Stimulated activated memory B cell treated with anti-CD40 and anti-IgM and Interleukin-4, amounts not matched to agents 10 μg/mL and 1 μg/mL and 100 μg/mL, for 72 hours (primary cell): ENCODE measurements at regions not wholly inside any gene's neighbourhood (a gene's known extent, or its start where the extent isn't known, plus 50 kb on each side); places are given as distances from the start of the nearest gene placed in this dataset.

Source experiments
- ATAC-seq: fragments of 150-1000 bp; cut with Tn5 transposase; 2 replicates; pipeline ENCODE4 v1.10.0; 2021
- H3K27ac Mint-ChIP-seq: one replicate; pipeline ENCODE4 v1.8.0; 2022; ENCODE audit warnings: mild to moderate bottlenecking, mixed read lengths
- H3K27me3 Mint-ChIP-seq: one replicate; pipeline ENCODE4 v1.8.0; 2022; ENCODE audit warnings: mixed read lengths
- H3K36me3 Mint-ChIP-seq: one replicate; pipeline ENCODE4 v1.8.0; 2022; ENCODE audit warnings: mixed read lengths
- H3K4me1 Mint-ChIP-seq: one replicate; pipeline ENCODE4 v1.8.0; 2022; ENCODE audit warnings: mixed read lengths
- H3K4me3 Mint-ChIP-seq: one replicate; pipeline ENCODE4 v1.8.0; 2022; ENCODE audit warnings: mild to moderate bottlenecking, moderate library complexity, mixed read lengths
- H3K9me3 Mint-ChIP-seq: one replicate; pipeline ENCODE4 v1.8.0; 2022; ENCODE audit warnings: mixed read lengths

- Mint-ChIP-seq H3K9me3 (no peaks in the 10 kb centered on the region), H3K4me3 (no peak overlapping the region), H3K27me3 (peaks cover 20% of the 10 kb centered on the region), H3K36me3 (no peaks in the 10 kb centered on the region), H3K27ac (no peak overlapping the region), H3K4me1 (no peaks in the 10 kb centered on the region)
- peak; percentile 37 for ATAC-seq
These were observed 72.4 kb upstream of the USP47 start for GRCh38 chr11:11769362-11769761.

- ATAC-seq, result no peak
These were observed 77.4 kb upstream of the USP47 start for GRCh38 chr11:11764423-11764803.

DNA sequence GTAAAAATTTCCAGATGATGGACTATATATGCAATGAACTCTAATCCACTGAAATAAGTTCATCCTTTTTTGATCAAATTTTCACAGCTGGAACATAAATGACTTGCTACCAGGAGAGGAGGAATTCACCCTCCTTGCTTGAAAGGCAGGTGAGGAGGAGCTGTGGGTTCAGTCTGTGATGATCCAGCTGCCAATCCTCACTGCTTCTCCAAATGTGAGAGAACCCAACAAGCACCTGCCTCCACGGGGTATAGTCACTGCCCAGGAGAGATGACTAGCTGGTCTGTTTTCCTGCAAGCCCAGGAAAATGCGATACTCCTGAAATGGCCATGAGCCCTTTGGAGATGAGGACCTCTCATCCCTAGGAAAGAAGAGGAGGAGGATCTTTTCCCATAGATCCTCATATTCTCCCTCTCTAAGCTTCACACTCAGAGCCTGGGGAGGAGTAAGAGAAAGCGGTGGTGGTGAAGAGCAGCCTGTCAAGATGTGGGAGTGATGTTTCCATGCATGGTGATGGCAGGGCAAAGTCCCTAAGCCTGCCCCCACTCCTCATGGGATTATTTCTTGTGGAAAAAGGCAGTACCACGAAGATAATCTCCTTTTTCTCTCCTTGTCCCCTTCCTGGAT, 77.9 kb upstream of the USP47 start:
- H3K9me3 Mint-ChIP-seq, result no peaks in the 10 kb centered on the region
- no peak overlapping the region for H3K27ac Mint-ChIP-seq
- peaks cover 44% of the 10 kb centered on the region for H3K27me3 Mint-ChIP-seq
- no peaks in the 10 kb centered on the region for H3K36me3 Mint-ChIP-seq
- no peaks in the 10 kb centered on the region for H3K4me1 Mint-ChIP-seq
- no peak for ATAC-seq
- H3K4me3 Mint-ChIP-seq, result no peak overlapping the region

More at GRCh38 chr11:11764423-11764803, 77.4 kb upstream of the USP47 start:
- Mint-ChIP-seq H3K27ac (no peak overlapping the region), H3K9me3 (no peaks in the 10 kb centered on the region), H3K36me3 (no peaks in the 10 kb centered on the region), H3K4me1 (no peaks in the 10 kb centered on the region), H3K27me3 (peaks cover 44% of the 10 kb centered on the region), H3K4me3 (no peak overlapping the region)

DNA sequence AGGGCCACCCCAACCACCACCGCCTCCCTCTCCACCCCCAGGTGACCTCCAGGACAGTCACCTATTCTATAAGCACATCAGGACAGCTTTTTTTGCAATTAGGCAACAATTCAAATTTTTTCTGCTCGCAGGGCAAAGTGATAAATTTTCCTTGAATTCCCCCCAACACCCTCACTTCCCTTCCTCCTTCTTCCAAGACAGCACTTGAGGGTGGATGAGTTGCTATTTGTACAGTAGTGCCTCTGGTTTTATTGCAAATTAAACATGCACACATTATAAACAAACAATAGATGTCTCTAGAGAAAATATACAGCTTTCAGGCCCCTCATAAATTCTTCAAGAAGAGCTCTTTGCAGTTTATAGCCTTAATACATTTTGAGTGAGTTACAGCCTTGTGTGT, 80.9 kb upstream of the USP47 start:
- Mint-ChIP-seq H3K27me3 (peaks cover 33% of the 10 kb centered on the region), H3K36me3 (no peaks in the 10 kb centered on the region), H3K4me1 (no peaks in the 10 kb centered on the region), H3K4me3 (no peak overlapping the region), H3K27ac (no peak overlapping the region), H3K9me3 (no peaks in the 10 kb centered on the region)
- no peak for ATAC-seq

DNA sequence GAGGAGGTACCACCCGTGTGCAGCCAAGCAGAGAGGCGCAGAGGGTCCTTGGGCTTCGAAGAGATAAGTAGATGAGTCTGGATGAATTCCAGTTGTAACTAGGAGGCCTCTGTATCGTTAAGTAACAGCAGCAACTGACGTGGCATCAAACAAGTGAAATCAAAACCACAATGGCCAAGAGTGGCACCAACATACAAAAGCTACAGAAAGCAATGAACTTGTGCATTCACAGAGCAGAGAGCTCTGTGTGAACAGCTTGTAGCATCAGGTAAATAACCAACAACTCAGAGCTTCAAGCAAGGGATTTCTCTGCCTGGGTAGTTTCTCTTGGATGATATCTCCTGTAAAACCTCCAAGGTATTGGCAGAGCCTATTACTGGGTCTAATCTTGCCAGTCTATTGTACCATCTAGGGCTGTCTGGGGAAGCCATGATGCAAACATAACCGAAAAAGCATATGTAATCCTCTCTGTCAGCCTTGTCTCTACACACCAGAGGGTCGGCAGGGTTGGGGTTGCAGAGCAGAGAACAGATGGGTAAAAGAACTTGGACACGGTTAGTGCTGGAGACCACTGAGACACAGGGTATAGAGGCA, 83.1 kb upstream of the USP47 start:
- H3K36me3 Mint-ChIP-seq, result no peaks in the 10 kb centered on the region
- no peaks in the 10 kb centered on the region for H3K4me1 Mint-ChIP-seq
- ATAC-seq, result no peak
- H3K27me3 Mint-ChIP-seq, result peaks cover 42% of the 10 kb centered on the region
- no peak overlapping the region for H3K4me3 Mint-ChIP-seq
- H3K27ac Mint-ChIP-seq, result no peak overlapping the region
- H3K9me3 Mint-ChIP-seq, result no peaks in the 10 kb centered on the region

DNA sequence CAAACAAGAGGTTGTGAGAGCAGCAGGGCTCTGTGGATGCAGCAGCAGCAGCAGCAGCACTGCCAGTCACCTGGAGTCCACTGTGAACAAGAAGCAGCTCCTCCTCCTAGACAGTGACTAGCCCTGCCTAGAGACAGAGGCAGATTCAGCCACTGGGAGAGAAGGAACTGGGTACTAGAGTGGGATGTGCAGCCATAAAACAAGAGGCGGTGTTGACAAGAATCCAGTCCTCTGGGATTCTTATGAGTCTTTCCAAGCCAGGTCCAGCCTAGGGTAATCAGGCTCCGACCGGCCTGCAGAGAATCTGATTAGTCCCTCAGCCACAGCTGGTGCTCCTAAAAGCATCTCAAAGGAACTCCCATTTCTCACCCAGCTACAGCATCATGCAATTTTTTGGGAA, 83.9 kb upstream of the USP47 start:
- no peaks in the 10 kb centered on the region for H3K4me1 Mint-ChIP-seq
- H3K36me3 Mint-ChIP-seq, result no peaks in the 10 kb centered on the region
- no peaks in the 10 kb centered on the region for H3K9me3 Mint-ChIP-seq
- H3K27ac Mint-ChIP-seq, result no peak overlapping the region
- no peak for ATAC-seq
- no peak overlapping the region for H3K4me3 Mint-ChIP-seq
- H3K27me3 Mint-ChIP-seq, result peaks cover 44% of the 10 kb centered on the region

GRCh38 chr11:11756718-11757117, 85.1 kb upstream of the USP47 start:
- peaks cover 39% of the 10 kb centered on the region for H3K27me3 Mint-ChIP-seq
- H3K4me3 Mint-ChIP-seq, result no peak overlapping the region
- H3K9me3 Mint-ChIP-seq, result no peaks in the 10 kb centered on the region
- H3K27ac Mint-ChIP-seq, result no peak overlapping the region
- no peak for ATAC-seq
- no peaks in the 10 kb centered on the region for H3K4me1 Mint-ChIP-seq
- H3K36me3 Mint-ChIP-seq, result no peaks in the 10 kb centered on the region

- H3K36me3 Mint-ChIP-seq, result no peaks in the 10 kb centered on the region
- H3K27ac Mint-ChIP-seq, result no peak overlapping the region
- peaks cover 30% of the 10 kb centered on the region for H3K27me3 Mint-ChIP-seq
- no peaks in the 10 kb centered on the region for H3K4me1 Mint-ChIP-seq
- ATAC-seq, result no peak
- no peak overlapping the region for H3K4me3 Mint-ChIP-seq
- no peaks in the 10 kb centered on the region for H3K9me3 Mint-ChIP-seq
These were observed 85.9 kb upstream of the USP47 start for GRCh38 chr11:11755871-11756270.

DNA sequence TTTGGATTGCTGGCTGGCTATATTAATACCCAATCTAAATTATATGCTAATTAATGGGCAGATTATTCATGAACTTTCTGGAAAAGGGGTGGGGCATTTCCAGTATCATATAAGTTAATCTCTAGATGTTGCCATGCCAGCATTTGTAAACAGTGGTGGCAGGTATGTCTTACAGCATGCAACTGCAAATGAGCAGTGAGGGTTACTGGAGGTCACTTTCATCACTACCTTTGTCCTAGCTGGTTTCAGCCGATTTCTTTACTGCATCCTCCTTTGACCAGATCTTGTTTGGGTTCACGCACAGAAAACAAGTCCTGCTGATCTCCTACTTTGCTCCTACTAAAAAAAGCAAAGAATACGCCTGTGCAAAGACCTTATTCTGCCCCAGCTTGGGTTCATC, 89.1 kb upstream of the USP47 start:
- Mint-ChIP-seq H3K36me3 (no peaks in the 10 kb centered on the region), H3K4me3 (no peak overlapping the region), H3K27ac (no peak overlapping the region), H3K27me3 (peaks cover 22% of the 10 kb centered on the region), H3K4me1 (no peaks in the 10 kb centered on the region), H3K9me3 (no peaks in the 10 kb centered on the region)
- ATAC-seq, result no peak

GRCh38 chr11:11750017-11750878, 91.5 kb upstream of the USP47 start:
- no peaks in the 10 kb centered on the region for H3K9me3 Mint-ChIP-seq
- no peak overlapping the region for H3K27ac Mint-ChIP-seq
- H3K4me1 Mint-ChIP-seq, result no peaks in the 10 kb centered on the region
- peaks cover 38% of the 10 kb centered on the region for H3K27me3 Mint-ChIP-seq
- no peaks in the 10 kb centered on the region for H3K36me3 Mint-ChIP-seq
- no peak overlapping the region for H3K4me3 Mint-ChIP-seq
- ATAC-seq, result no peak

GRCh38 chr11:11748706-11749365, 92.9 kb upstream of the USP47 start:
- Mint-ChIP-seq H3K36me3 (no peaks in the 10 kb centered on the region), H3K27me3 (peaks cover 36% of the 10 kb centered on the region), H3K27ac (no peak overlapping the region), H3K9me3 (no peaks in the 10 kb centered on the region), H3K4me3 (no peak overlapping the region), H3K4me1 (no peaks in the 10 kb centered on the region)
- no peak for ATAC-seq

DNA sequence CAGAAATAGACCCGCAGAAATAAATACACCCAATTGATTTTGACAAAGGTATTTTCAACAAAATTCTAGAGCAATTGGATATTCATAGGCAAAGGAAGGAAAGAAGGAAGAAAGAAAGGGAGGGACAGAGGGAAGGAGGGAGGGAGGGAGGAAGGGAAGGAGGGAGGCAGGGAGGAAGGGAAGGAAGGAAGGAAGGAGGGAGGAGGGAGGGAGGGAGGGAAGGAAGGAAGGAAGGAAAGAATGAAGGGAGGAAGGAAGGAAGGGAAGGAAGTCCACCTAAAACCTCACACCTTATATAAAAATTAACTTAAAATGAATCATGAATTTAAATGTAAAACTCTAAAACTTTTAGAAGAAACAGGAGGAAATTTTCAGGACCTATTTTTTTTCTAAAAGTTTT, 94.2 kb upstream of the USP47 start:
- no peak for ATAC-seq
- no peaks in the 10 kb centered on the region for H3K36me3 Mint-ChIP-seq
- peaks cover 37% of the 10 kb centered on the region for H3K27me3 Mint-ChIP-seq
- no peaks in the 10 kb centered on the region for H3K4me1 Mint-ChIP-seq
- H3K4me3 Mint-ChIP-seq, result no peak overlapping the region
- H3K27ac Mint-ChIP-seq, result no peak overlapping the region
- no peaks in the 10 kb centered on the region for H3K9me3 Mint-ChIP-seq

DNA sequence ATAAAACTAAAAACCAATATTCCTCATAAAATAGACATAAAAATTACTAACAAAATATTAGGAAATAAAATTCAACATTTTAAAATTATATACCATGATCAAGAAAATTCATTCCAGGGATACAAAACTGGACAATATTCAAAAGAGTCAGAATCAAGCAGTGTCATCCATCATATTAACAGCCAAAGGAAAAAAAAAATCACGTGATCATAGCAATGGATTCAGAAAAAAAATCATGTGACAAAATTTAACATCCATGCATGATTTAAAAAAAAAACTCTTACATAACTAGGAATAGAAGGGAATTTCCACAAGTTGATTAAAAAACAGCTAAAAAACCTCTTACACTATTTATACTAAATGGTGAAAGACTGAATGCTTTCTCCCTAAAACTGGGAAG, 95.3 kb upstream of the USP47 start:
- no peak overlapping the region for H3K4me3 Mint-ChIP-seq
- no peak overlapping the region for H3K27ac Mint-ChIP-seq
- no peaks in the 10 kb centered on the region for H3K9me3 Mint-ChIP-seq
- ATAC-seq, result no peak
- H3K27me3 Mint-ChIP-seq, result peaks cover 48% of the 10 kb centered on the region
- no peaks in the 10 kb centered on the region for H3K4me1 Mint-ChIP-seq
- H3K36me3 Mint-ChIP-seq, result no peaks in the 10 kb centered on the region

DNA sequence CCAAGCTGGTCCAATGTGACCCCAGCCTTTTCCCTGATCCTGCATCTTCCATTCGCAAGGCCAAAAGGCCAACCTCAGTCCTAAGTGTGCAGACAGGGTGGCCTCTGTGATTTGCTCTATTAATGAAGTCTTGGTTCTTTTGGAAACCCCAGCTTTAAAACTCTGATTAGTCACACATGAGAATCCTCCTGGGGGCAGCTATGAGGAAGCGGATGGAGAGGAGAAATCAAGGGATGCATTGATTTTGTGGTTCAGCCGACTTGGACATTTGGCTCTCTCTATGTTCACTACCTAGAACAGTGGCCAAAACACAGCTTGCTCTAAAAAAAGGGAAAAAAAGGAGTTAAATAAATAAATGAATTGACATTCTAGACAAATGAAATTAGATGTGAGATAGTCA, 98.6 kb upstream of the USP47 start:
- Mint-ChIP-seq H3K4me3 (no peak overlapping the region), H3K9me3 (no peaks in the 10 kb centered on the region), H3K36me3 (no peaks in the 10 kb centered on the region), H3K27me3 (peaks cover 61% of the 10 kb centered on the region), H3K27ac (no peak overlapping the region), H3K4me1 (no peaks in the 10 kb centered on the region)
- no peak for ATAC-seq

- Mint-ChIP-seq H3K27me3 (peaks cover 58% of the 10 kb centered on the region), H3K9me3 (no peaks in the 10 kb centered on the region), H3K27ac (no peak overlapping the region), H3K4me1 (no peaks in the 10 kb centered on the region), H3K36me3 (no peaks in the 10 kb centered on the region), H3K4me3 (no peak overlapping the region)
- ATAC-seq, result no peak
These were observed 99.3 kb upstream of the USP47 start for GRCh38 chr11:11742486-11742885.
